OCI-LY7 (cell line): ENCODE measurements at regions not wholly inside any gene's neighbourhood (a gene's known extent, or its start where the extent isn't known, plus 50 kb on each side); places are given as distances from the start of the nearest gene placed in this dataset.

Experiments
- BruUV-seq: library from RNA; stranded (reverse); fragments of 400-500 nt; replicated peaks from 2 replicates; lab custom pipeline; 2021; lab: Mats Ljungman, UMichigan
- CTCF ChIA-PET: fragments of 300-600 bp; sonication (Branson Sonifier 250); formaldehyde crosslinking; loops from one replicate; lab custom pipeline; 2022; ENCODE audit warnings: antibody characterized with exemption; ENCODE audit not compliant: unreplicated experiment; lab: Charles Lee
- POLR2A ChIA-PET: fragments of 300-600 bp; sonication (Branson Sonifier 250); formaldehyde crosslinking; loops from one replicate; lab custom pipeline; 2022; ENCODE audit warnings: antibody characterized with exemption; lab: Charles Lee
- DNase-seq: peaks from one replicate; pipeline ENCODE4 v3.0.0-alpha.2; 2015; ENCODE audit warnings: low spot score
- H2AFZ ChIP-seq: fragments of 200-600 bp; sonication (generic), shearing (Covaris generic); 2 replicates; pipeline ENCODE4 v1.6.1; 2014; ENCODE audit warnings: mild to moderate bottlenecking, antibody characterized with exemption, low read length, moderate library complexity
- H3K27ac ChIP-seq: fragments of 200-600 bp; sonication (generic); 2 replicates; pipeline ENCODE4 v1.5.1; 2014; ENCODE audit warnings: mixed run types, low read depth, mild to moderate bottlenecking, moderate library complexity, low read length, inconsistent platforms; ENCODE audit not compliant: poor library complexity, severe bottlenecking
- H3K36me3 ChIP-seq: fragments of 200-600 bp; sonication (generic); 2 replicates; pipeline ENCODE4 v1.6.1; 2014; ENCODE audit warnings: mild to moderate bottlenecking, antibody characterized with exemption, low read length, moderate library complexity, mixed read lengths; ENCODE audit not compliant: insufficient read depth
- H3K4me1 ChIP-seq: fragments of 200-600 bp; sonication (generic); 2 replicates; pipeline ENCODE4 v1.5.1; 2014; ENCODE audit warnings: mild to moderate bottlenecking, low read length; ENCODE audit not compliant: insufficient read depth, poor library complexity, severe bottlenecking
- H3K4me2 ChIP-seq: fragments of 200-600 bp; sonication (generic); 2 replicates; pipeline ENCODE4 v1.6.1; 2014; ENCODE audit warnings: mild to moderate bottlenecking, low read length
- H3K4me3 ChIP-seq: fragments of 200-600 bp; sonication (generic); 2 replicates; pipeline ENCODE4 v1.5.1; 2014; ENCODE audit warnings: mild to moderate bottlenecking, low read depth, low read length; ENCODE audit not compliant: poor library complexity, severe bottlenecking
- H3K79me2 ChIP-seq: fragments of 200-600 bp; sonication (generic); 2 replicates; pipeline ENCODE4 v1.6.1; 2016; ENCODE audit warnings: low read depth, mild to moderate bottlenecking, low read length, moderate library complexity, mixed read lengths; ENCODE audit not compliant: insufficient read depth
- H3K9me2 ChIP-seq: fragments of 200-600 bp; sonication (generic); 2 replicates; pipeline ENCODE4 v1.6.1; 2016; ENCODE audit warnings: mild to moderate bottlenecking, low read length, mixed read lengths; ENCODE audit not compliant: insufficient read depth
- H3K9me3 ChIP-seq: fragments of 200-600 bp; sonication (generic); 2 replicates; pipeline ENCODE4 v1.6.1; 2014; ENCODE audit warnings: mild to moderate bottlenecking, mixed run types, low read length, mixed read lengths
- H4K20me1 ChIP-seq: fragments of 200-600 bp; sonication (generic); 2 replicates; pipeline ENCODE4 v1.6.1; 2014; ENCODE audit warnings: mild to moderate bottlenecking, antibody characterized with exemption, low read length, moderate library complexity, mixed read lengths; ENCODE audit not compliant: insufficient read depth
- EZH2phosphoT487 ChIP-seq: fragments of 200-600 bp; sonication (generic); IDR thresholded peaks from 2 replicates; pipeline ENCODE4 v1.6.1; 2018; ENCODE audit warnings: low read depth, borderline replicate concordance, mild to moderate bottlenecking, mixed run types, antibody characterized with exemption, low read length, moderate library complexity, mixed read lengths
- intact Hi-C: fragments of 100-400 bp; cut with micrococcal nuclease; formaldehyde crosslinking; loops from one replicate; pipeline ENCODE4 v1.10.0; 2022; ENCODE audit not compliant: unreplicated experiment
- TF ChIP-seq, protein P1 (sequence below): fragments of 200-600 bp; sonication (generic); conservative IDR thresholded peaks from 2 replicates; pipeline ENCODE4 v1.5.1; 2014; ENCODE audit warnings: mild to moderate bottlenecking, antibody characterized with exemption, low read length, moderate library complexity, mixed read lengths

DNA sequence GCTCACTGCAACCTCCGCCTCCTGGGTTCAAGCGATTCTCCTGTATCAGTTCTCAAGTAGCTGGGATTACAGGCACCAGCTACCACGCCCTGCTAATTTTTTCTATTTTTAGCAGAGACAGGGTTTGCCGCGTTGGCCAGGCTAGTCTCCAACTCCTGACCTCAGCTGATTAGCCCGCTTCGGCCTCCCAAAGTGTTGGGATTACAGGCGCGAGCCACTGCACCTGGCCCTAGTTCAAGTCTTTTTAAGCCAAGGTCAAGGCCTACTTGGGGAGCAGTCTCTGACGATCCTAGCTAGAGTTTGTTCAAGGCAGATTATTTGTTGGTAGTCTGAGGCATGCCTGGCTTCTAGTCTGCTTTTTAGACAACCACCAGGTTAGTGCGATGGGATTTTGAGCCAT, 709.5 kb upstream of the COBL start:
- CTCF ChIA-PET, result no interaction called here

DNA sequence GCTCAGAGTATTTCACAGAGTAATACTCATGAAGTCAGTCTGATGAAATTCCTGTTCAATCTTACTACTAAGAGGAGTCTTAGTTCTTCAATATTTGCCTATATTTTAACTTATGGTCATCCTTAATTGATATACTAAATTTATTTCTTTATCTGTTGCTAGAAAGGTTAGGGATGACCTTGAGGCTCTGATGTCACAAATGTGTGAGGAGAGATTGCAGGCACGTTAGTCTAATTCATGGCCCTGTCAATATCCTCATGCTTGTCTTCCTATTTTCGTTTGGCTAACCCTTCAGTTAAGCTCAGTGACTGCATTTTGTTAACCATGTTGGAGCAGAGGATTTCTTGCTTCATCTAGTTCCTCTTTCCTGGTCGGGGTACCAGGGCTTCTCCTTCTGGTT, 704.7 kb upstream of the COBL start:
- DNase-seq, result no peak
- Histone ChIP-seq H3K9me3 (no peaks in the 10 kb centered on the region), H3K4me1 (no peaks in the 10 kb centered on the region), H3K79me2 (no peaks in the 10 kb centered on the region), H3K4me3 (no peak overlapping the region), H3K4me2 (no peak overlapping the region), H4K20me1 (no peaks in the 10 kb centered on the region), H2AFZ (no peak overlapping the region), H3K27ac (no peak overlapping the region), H3K36me3 (no peaks in the 10 kb centered on the region), H3K9me2 (no peaks in the 10 kb centered on the region)
- no peak for TF ChIP-seq EZH2phosphoT487
- TF ChIP-seq, protein P1, sequence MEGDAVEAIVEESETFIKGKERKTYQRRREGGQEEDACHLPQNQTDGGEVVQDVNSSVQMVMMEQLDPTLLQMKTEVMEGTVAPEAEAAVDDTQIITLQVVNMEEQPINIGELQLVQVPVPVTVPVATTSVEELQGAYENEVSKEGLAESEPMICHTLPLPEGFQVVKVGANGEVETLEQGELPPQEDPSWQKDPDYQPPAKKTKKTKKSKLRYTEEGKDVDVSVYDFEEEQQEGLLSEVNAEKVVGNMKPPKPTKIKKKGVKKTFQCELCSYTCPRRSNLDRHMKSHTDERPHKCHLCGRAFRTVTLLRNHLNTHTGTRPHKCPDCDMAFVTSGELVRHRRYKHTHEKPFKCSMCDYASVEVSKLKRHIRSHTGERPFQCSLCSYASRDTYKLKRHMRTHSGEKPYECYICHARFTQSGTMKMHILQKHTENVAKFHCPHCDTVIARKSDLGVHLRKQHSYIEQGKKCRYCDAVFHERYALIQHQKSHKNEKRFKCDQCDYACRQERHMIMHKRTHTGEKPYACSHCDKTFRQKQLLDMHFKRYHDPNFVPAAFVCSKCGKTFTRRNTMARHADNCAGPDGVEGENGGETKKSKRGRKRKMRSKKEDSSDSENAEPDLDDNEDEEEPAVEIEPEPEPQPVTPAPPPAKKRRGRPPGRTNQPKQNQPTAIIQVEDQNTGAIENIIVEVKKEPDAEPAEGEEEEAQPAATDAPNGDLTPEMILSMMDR, result no peak
- no TSS peak for BruUV-seq
- intact Hi-C loops, result no loop called here
- POLR2A ChIA-PET, result no interaction called here
- CTCF ChIA-PET, result no interaction called here

More for the DNA sequence above, 709.5 kb upstream of the COBL start:
- Histone ChIP-seq H3K36me3 (no peaks in the 10 kb centered on the region), H3K4me1 (no peaks in the 10 kb centered on the region), H3K79me2 (no peaks in the 10 kb centered on the region), H4K20me1 (no peaks in the 10 kb centered on the region), H3K9me3 (no peaks in the 10 kb centered on the region), H3K4me2 (no peak overlapping the region), H3K27ac (no peak overlapping the region), H3K9me2 (no peaks in the 10 kb centered on the region), H2AFZ (no peak overlapping the region), H3K4me3 (no peak overlapping the region)
- no peak for DNase-seq
- BruUV-seq, result no TSS peak
- TF ChIP-seq, protein P1, result no peak
- no peak for TF ChIP-seq EZH2phosphoT487
- intact Hi-C loops, result no loop called here
- POLR2A ChIA-PET, result no interaction called here

DNA sequence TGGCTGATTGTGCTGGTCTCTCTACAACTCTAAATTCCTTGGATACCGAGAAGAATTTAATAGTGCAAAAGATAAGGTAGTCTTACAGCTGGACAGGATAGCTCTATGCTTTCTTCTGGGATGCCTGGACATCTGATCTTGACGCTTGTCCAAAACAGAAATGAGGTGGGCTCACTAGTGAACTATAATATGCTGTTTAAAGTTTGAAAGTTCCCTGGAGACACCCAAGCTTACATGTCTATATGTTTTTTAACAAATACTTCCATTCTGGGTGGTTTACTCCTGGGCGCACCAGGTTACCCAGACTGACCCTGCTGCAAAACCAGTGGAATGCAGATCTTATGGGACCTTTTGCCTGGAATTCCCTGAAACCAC, 702.1 kb upstream of the COBL start:
- Histone ChIP-seq H2AFZ (no peak overlapping the region), H3K9me2 (no peaks in the 10 kb centered on the region), H3K36me3 (no peaks in the 10 kb centered on the region), H3K4me3 (no peak overlapping the region), H3K4me2 (no peak overlapping the region), H4K20me1 (no peaks in the 10 kb centered on the region), H3K4me1 (no peaks in the 10 kb centered on the region), H3K9me3 (no peaks in the 10 kb centered on the region), H3K79me2 (no peaks in the 10 kb centered on the region), H3K27ac (no peak overlapping the region)
- ChIA-PET POLR2A (no interaction called here), CTCF (no interaction called here)
- BruUV-seq, result no TSS peak
- TF ChIP-seq, protein P1, result no peak; the same call in 1 of the 2 replicates
- TF ChIP-seq EZH2phosphoT487, result no peak
- no peak for DNase-seq
- intact Hi-C loops, result no loop called here
